Central memory CD8-positive, alpha-beta T cell (primary cell): ENCODE measurements at regions not wholly inside any gene's neighbourhood (a gene's known extent, or its start where the extent isn't known, plus 50 kb on each side); places are given as distances from the start of the nearest gene placed in this dataset.

Experiments used
- ATAC-seq: fragments of 150-1000 bp; cut with Tn5 transposase; replicated peaks from 2 replicates; pipeline ENCODE4 v1.10.0; 2022; ENCODE audit warnings: mild to moderate bottlenecking, moderate FRiP score, moderate number of reproducible peaks; ENCODE audit not compliant: poor library complexity, severe bottlenecking; ENCODE audit errors: extremely low read depth
- DNase-seq, 2 donors: peaks; one replicate each; pipeline ENCODE4 v3.0.0; 2021; ENCODE audit warnings: low spot score in 2 of 2
- H3K27ac Mint-ChIP-seq: one replicate; pipeline ENCODE4 v1.8.0; 2022; ENCODE audit warnings: low read depth, mild to moderate bottlenecking, moderate library complexity, mixed read lengths
- H3K27me3 Mint-ChIP-seq: one replicate; pipeline ENCODE4 v1.8.0; 2022; ENCODE audit warnings: mixed read lengths
- H3K36me3 Mint-ChIP-seq: one replicate; pipeline ENCODE4 v1.8.0; 2022; ENCODE audit warnings: mild to moderate bottlenecking, moderate library complexity, mixed read lengths; ENCODE audit not compliant: insufficient read depth
- H3K4me1 Mint-ChIP-seq: one replicate; pipeline ENCODE4 v1.8.0; 2022; ENCODE audit warnings: mixed read lengths
- H3K4me3 Mint-ChIP-seq: one replicate; pipeline ENCODE4 v1.8.0; 2022; ENCODE audit warnings: mild to moderate bottlenecking, moderate library complexity, mixed read lengths
- H3K9me3 Mint-ChIP-seq: one replicate; pipeline ENCODE4 v1.8.0; 2022; ENCODE audit warnings: mixed read lengths

DNA sequence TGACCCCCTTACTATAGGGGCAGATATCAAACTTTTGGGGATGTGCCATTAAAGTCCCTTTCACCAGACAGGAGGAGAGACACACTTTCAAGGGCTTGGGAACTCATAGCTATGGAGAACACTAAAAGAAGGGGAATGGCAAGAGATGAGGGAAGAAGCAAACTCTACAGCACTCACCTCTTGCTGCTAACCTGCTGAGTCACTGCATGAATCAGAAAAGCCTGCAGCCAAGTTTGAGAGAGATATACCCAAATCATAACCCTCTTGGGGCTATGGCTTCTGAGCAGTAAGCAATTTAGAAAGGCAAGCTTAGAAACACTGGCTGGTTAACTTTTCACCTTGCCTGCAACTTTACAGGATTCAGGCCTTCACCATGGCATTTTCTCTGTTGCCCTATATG, 1028.0 kb downstream of the UQCRFS1 start:
- Mint-ChIP-seq H3K27ac (no peak overlapping the region), H3K9me3 (peaks cover 7% of the 10 kb centered on the region), H3K4me1 (no peaks in the 10 kb centered on the region), H3K4me3 (no peak overlapping the region), H3K27me3 (no peaks in the 10 kb centered on the region), H3K36me3 (no peaks in the 10 kb centered on the region)
- DNase-seq (no peak), ATAC-seq (no peak)

GRCh38 chr19:28176193-28176592, 1036.8 kb downstream of the UQCRFS1 start:
- Mint-ChIP-seq H3K27me3 (no peaks in the 10 kb centered on the region), H3K36me3 (no peaks in the 10 kb centered on the region), H3K4me1 (no peaks in the 10 kb centered on the region), H3K9me3 (peaks cover 31% of the 10 kb centered on the region), H3K4me3 (no peak overlapping the region), H3K27ac (no peak overlapping the region)
- DNase-seq, result no peak
- no peak for ATAC-seq

DNA sequence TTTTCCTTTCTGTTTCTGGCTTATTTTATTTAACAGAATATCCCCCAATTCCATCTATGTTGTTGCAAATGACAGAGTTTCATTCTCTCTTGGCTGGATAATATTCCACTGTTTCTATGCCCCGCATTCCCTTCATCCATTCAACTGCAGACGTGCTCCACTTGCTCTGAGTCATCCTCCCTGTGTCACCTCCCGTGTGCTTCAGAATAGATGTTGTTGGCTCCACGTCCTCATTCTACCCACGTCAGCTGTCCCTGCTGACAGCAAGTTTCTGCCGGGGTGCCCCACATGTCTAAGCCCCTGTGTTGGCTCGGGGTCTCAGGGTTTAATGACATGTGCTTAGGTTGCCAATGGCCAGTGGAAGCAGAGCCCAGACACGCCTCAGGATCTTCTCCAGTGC, 1041.0 kb downstream of the UQCRFS1 start:
- DNase-seq, result no peak
- H3K9me3 Mint-ChIP-seq, result peaks cover 14% of the 10 kb centered on the region
- no peaks in the 10 kb centered on the region for H3K27me3 Mint-ChIP-seq

GRCh38 chr19:28170066-28170465, 1042.9 kb downstream of the UQCRFS1 start:
- DNase-seq (no peak), ATAC-seq (no peak)
- peaks cover 10% of the 10 kb centered on the region for H3K27me3 Mint-ChIP-seq
- H3K27ac Mint-ChIP-seq, result no peak overlapping the region
- peaks cover 12% of the 10 kb centered on the region for H3K9me3 Mint-ChIP-seq
- no peaks in the 10 kb centered on the region for H3K36me3 Mint-ChIP-seq
- H3K4me3 Mint-ChIP-seq, result no peak overlapping the region
- H3K4me1 Mint-ChIP-seq, result no peaks in the 10 kb centered on the region

More for the DNA sequence above, 1041.0 kb downstream of the UQCRFS1 start:
- Mint-ChIP-seq H3K27ac (no peak overlapping the region), H3K36me3 (no peaks in the 10 kb centered on the region), H3K4me1 (no peaks in the 10 kb centered on the region), H3K4me3 (no peak overlapping the region)
- ATAC-seq, result no peak

DNA sequence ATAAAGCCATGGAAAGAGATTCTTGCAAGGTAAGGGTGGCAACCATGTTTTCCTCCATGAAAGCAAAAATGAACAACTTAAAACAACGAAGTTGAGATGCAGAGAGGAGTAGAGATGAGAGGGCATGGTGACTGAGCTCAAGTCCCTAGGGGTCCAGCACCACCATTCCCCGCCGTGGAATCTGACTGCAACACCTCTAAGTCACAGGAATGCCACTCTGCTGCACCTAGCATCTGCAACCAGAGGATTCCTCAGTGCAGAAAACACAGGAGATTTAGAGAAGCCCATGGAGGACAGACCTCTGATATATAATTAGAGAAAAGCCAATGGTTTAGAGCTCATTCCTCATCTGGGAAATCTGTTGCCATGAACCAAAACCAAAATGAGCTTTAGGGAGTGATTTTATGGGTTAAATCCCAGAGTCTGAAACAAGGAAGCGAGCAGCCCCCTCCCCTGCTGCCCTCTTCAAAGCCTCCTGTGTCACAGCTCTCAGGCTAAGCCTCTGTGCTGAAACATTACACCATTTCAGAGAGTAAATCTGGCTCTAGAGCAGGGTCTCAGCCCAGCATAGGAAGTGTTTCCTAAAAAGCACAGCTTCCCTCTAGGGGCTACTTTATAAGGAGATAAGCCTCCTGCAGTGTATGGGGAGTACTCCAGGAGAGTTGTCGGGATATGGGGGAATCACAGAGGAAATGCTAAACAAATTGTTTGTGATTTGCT, 1043.6 kb downstream of the UQCRFS1 start:
- H3K27me3 Mint-ChIP-seq, result peaks cover 10% of the 10 kb centered on the region
- H3K27ac Mint-ChIP-seq, result no peak overlapping the region
- H3K4me1 Mint-ChIP-seq, result no peaks in the 10 kb centered on the region
- H3K4me3 Mint-ChIP-seq, result no peak overlapping the region
- DNase-seq (no peak), ATAC-seq (no peak)
- no peaks in the 10 kb centered on the region for H3K36me3 Mint-ChIP-seq
- peaks cover 12% of the 10 kb centered on the region for H3K9me3 Mint-ChIP-seq

- ATAC-seq, result no peak
- peaks cover 10% of the 10 kb centered on the region for H3K27me3 Mint-ChIP-seq
- no peaks in the 10 kb centered on the region for H3K36me3 Mint-ChIP-seq
- H3K9me3 Mint-ChIP-seq, result peaks cover 12% of the 10 kb centered on the region
- H3K4me1 Mint-ChIP-seq, result no peaks in the 10 kb centered on the region
- no peak overlapping the region for H3K27ac Mint-ChIP-seq
- no peak overlapping the region for H3K4me3 Mint-ChIP-seq
- no peak for DNase-seq
Measured at GRCh38 chr19:28168557-28168956, 1044.4 kb downstream of the UQCRFS1 start.

GRCh38 chr19:28166025-28166424, 1046.9 kb downstream of the UQCRFS1 start:
- no peaks in the 10 kb centered on the region for H3K36me3 Mint-ChIP-seq
- no peaks in the 10 kb centered on the region for H3K4me1 Mint-ChIP-seq
- peaks cover 10% of the 10 kb centered on the region for H3K27me3 Mint-ChIP-seq
- H3K9me3 Mint-ChIP-seq, result peaks cover 6% of the 10 kb centered on the region
- ATAC-seq, result no peak
- no peak overlapping the region for H3K27ac Mint-ChIP-seq
- no peak for DNase-seq
- no peak overlapping the region for H3K4me3 Mint-ChIP-seq

DNA sequence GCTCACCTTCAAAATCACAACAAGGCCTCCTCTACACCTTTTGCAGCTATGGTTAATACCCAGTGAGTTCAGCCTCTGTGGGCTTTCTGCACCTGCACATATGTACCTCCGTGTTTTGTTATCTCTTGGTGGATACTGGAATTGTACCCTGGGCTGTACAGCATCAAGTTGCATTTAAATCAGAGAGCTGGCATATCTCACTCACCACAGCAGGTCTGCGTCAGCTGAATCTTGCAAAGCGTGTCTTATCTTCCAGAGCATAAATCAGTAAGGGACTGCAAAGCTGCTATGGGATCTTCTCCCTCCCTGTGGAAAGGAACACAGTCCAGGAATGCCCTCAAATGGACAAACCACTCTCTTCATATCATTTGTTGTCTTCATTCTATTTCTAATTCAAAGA, 1048.7 kb downstream of the UQCRFS1 start:
- Mint-ChIP-seq H3K27me3 (peaks cover 10% of the 10 kb centered on the region), H3K4me1 (no peaks in the 10 kb centered on the region), H3K27ac (no peak overlapping the region), H3K9me3 (peaks cover 11% of the 10 kb centered on the region), H3K4me3 (no peak overlapping the region), H3K36me3 (no peaks in the 10 kb centered on the region)
- ATAC-seq (no peak), DNase-seq (no peak)

DNA sequence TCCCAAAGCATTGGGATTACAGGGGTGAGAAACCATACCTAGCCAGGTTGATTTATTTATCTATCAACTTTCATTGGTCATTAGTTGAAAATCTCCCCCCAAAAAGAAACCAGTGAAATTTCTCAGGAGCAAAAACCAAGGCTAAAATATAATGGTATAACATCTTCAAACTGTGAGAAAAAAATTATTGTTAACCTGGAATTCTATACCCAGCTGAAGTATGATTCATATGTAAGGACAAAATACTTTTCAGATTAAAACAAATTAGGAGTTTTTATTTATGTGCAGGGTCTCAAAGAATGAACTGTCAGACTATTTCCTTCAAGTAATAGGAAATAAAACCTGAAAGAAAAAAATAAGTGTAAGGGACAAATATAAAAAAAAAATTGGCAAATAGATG, 1053.9 kb downstream of the UQCRFS1 start:
- Mint-ChIP-seq H3K27ac (no peak overlapping the region), H3K4me3 (no peak overlapping the region), H3K4me1 (no peaks in the 10 kb centered on the region), H3K27me3 (no peaks in the 10 kb centered on the region), H3K9me3 (peaks cover 28% of the 10 kb centered on the region), H3K36me3 (no peaks in the 10 kb centered on the region)
- DNase-seq (no peak), ATAC-seq (no peak)

GRCh38 chr19:28155265-28155664, 1057.7 kb downstream of the UQCRFS1 start:
- ATAC-seq, result no peak
- no peaks in the 10 kb centered on the region for H3K36me3 Mint-ChIP-seq
- H3K4me3 Mint-ChIP-seq, result no peak overlapping the region
- no peaks in the 10 kb centered on the region for H3K27me3 Mint-ChIP-seq
- peaks cover 21% of the 10 kb centered on the region for H3K9me3 Mint-ChIP-seq
- DNase-seq, result no peak
- no peak overlapping the region for H3K27ac Mint-ChIP-seq
- no peaks in the 10 kb centered on the region for H3K4me1 Mint-ChIP-seq

DNA sequence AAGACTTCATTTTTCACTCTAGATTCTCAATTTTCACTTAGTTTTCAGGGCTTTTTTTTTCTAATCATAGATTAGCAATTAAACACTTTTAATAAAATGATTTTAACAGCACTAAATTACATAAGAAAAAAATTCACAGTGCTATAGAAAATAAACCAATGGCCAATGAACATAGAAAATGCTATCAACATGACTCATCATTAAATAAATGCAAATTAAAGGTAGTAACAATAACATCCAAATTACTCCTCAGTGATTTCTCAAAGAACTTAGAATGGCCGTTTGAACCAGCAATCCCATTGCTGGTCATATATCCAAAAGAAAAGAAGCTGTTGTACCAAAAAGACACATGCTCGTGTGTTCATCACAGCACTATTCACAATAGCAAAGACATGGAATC, 1058.9 kb downstream of the UQCRFS1 start:
- ATAC-seq (no peak), DNase-seq (no peak)
- Mint-ChIP-seq H3K27ac (no peak overlapping the region), H3K9me3 (peaks cover 17% of the 10 kb centered on the region), H3K27me3 (no peaks in the 10 kb centered on the region), H3K4me3 (no peak overlapping the region), H3K4me1 (no peaks in the 10 kb centered on the region), H3K36me3 (no peaks in the 10 kb centered on the region)

DNA sequence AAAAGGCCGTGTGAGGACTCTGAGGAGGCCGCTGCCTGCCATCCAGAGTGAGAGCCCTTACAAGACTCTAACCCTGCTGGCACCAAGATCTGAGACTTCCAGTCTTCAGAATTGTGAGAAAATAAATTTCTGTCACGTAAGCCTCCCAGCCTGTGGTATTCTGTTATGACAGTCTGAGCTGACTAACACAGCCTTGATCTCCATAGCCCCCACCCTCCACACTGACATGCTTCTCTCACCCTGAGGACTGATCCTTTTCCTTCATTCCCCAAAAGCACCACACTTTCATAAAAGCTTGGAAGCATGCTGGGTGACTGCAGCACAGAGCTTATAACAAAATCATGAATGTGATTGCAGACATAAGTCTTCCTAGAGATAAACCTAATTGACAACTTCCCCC, 1059.8 kb downstream of the UQCRFS1 start:
- Mint-ChIP-seq H3K9me3 (peaks cover 11% of the 10 kb centered on the region), H3K27ac (no peak overlapping the region), H3K27me3 (no peaks in the 10 kb centered on the region), H3K36me3 (no peaks in the 10 kb centered on the region), H3K4me1 (no peaks in the 10 kb centered on the region), H3K4me3 (no peak overlapping the region)
- ATAC-seq (no peak), DNase-seq (no peak)

GRCh38 chr19:28152195-28152594, 1060.8 kb downstream of the UQCRFS1 start:
- Mint-ChIP-seq H3K36me3 (no peaks in the 10 kb centered on the region), H3K27me3 (peaks cover 4% of the 10 kb centered on the region), H3K4me1 (no peaks in the 10 kb centered on the region), H3K4me3 (no peak overlapping the region), H3K9me3 (peaks cover 7% of the 10 kb centered on the region), H3K27ac (no peak overlapping the region)
- ATAC-seq (no peak), DNase-seq (no peak)
